CD14-positive monocyte (primary cell): ENCODE measurements at regions not wholly inside any gene's neighbourhood (a gene's known extent, or its start where the extent isn't known, plus 50 kb on each side); places are given as distances from the start of the nearest gene placed in this dataset.

Experiments
- DNase-seq, 3 donors: peaks; one replicate each; pipeline ENCODE4 v3.0.0-alpha.2; 2011 to 2022
- H2AFZ ChIP-seq: 2 replicates; pipeline ENCODE4 v1.6.0; 2012; ENCODE audit warnings: mild to moderate bottlenecking, low read depth, low read length, inconsistent platforms; ENCODE audit not compliant: insufficient read depth, poor library complexity, severe bottlenecking
- H3K27ac ChIP-seq, 2 donors: 1 replicate in 1 of 2; 2 replicates in 1 of 2; pipeline ENCODE4 v1.5.1; 2012 to 2013; ENCODE audit warnings: low read length in 2 of 2, control low read depth in 1 of 2, inconsistent platforms in 1 of 2, low read depth in 1 of 2, mild to moderate bottlenecking in 1 of 2
- H3K27me3 ChIP-seq, 2 donors: one replicate each; pipeline versions ENCODE4 v1.6.0 to v1.6.1; 2011 to 2013; ENCODE audit warnings: low read length in 2 of 2; ENCODE audit not compliant: control insufficient read depth in 2 of 2, insufficient read depth in 2 of 2
- H3K36me3 ChIP-seq, 2 donors: replicated peaks in 1 of 2; 1 replicate in 1 of 2; 2 replicates in 1 of 2; pipeline versions ENCODE4 v1.5.1 to v1.6.1; 2012 to 2013; ENCODE audit warnings: low read length in 2 of 2, control low read depth in 1 of 2, inconsistent platforms in 1 of 2, mild to moderate bottlenecking in 1 of 2; ENCODE audit not compliant: insufficient read depth in 2 of 2, control insufficient read depth in 1 of 2
- H3K4me1 ChIP-seq, 2 donors: 1 replicate in 1 of 2; 2 replicates in 1 of 2; pipeline versions ENCODE4 v1.5.1 to v1.6.1; 2012 to 2013; ENCODE audit warnings: low read length in 2 of 2, control low read depth in 1 of 2, inconsistent platforms in 1 of 2, mild to moderate bottlenecking in 1 of 2, moderate library complexity in 1 of 2; ENCODE audit not compliant: insufficient read depth in 2 of 2, control insufficient read depth in 1 of 2
- H3K4me2 ChIP-seq: replicated peaks from 2 replicates; pipeline ENCODE3; 2012; ENCODE audit warnings: low read length, moderate library complexity, mild to moderate bottlenecking; ENCODE audit not compliant: poor library complexity, severe bottlenecking; ENCODE audit errors: extremely low read depth
- H3K4me3 ChIP-seq, 3 experiments: fragments of 200-600 bp in 1 of 3; sonication (generic) in 1 of 3; replicated peaks in 1 of 3; 1 replicate in 2 of 3; 2 replicates in 1 of 3; pipeline ENCODE4 v1.5.1; 2011 to 2013; ENCODE audit warnings: low read length in 3 of 3, mild to moderate bottlenecking in 3 of 3, control low read depth in 2 of 3, low read depth in 2 of 3, inconsistent platforms in 1 of 3, moderate library complexity in 1 of 3
- H3K79me2 ChIP-seq: 2 replicates; pipeline ENCODE4 v1.6.0; 2012; ENCODE audit warnings: mild to moderate bottlenecking, control low read depth, inconsistent platforms, low read length, moderate library complexity; ENCODE audit not compliant: insufficient read depth
- H3K9ac ChIP-seq: 2 replicates; pipeline ENCODE4 v1.6.0; 2017; ENCODE audit warnings: low read length, mild to moderate bottlenecking; ENCODE audit not compliant: insufficient read depth, poor library complexity, severe bottlenecking
- H3K9me3 ChIP-seq, 2 donors: replicated peaks in 1 of 2; 1 replicate in 1 of 2; 2 replicates in 1 of 2; pipeline versions ENCODE4 v1.5.1 to v1.6.1; 2012 to 2013; ENCODE audit warnings: low read length in 2 of 2, control low read depth in 1 of 2; ENCODE audit not compliant: control insufficient read depth in 1 of 2, insufficient read depth in 1 of 2
- H4K20me1 ChIP-seq: 2 replicates; pipeline ENCODE4 v1.6.0; 2012; ENCODE audit warnings: mild to moderate bottlenecking, low read length, control low read depth, moderate library complexity; ENCODE audit not compliant: insufficient read depth
- H3K27ac Mint-ChIP-seq, 7 donors: one replicate each; pipeline ENCODE4 v1.8.0; 2020; ENCODE audit warnings: mild to moderate bottlenecking in 7 of 7, mixed read lengths in 7 of 7, moderate library complexity in 6 of 7, inconsistent platforms in 2 of 7
- H3K27me3 Mint-ChIP-seq, 3 donors: one replicate each; pipeline ENCODE4 v1.8.0; 2021 to 2022; ENCODE audit warnings: low read depth in 3 of 3, mild to moderate bottlenecking in 3 of 3, mixed read lengths in 3 of 3, moderate library complexity in 3 of 3, inconsistent platforms in 1 of 3
- H3K36me3 Mint-ChIP-seq, 2 donors: one replicate each; pipeline ENCODE4 v1.8.0; 2020; ENCODE audit warnings: mixed read lengths in 2 of 2, inconsistent platforms in 1 of 2, mild to moderate bottlenecking in 1 of 2
- H3K4me1 Mint-ChIP-seq: one replicate; pipeline ENCODE4 v1.8.0; 2020; ENCODE audit warnings: mild to moderate bottlenecking, mixed read lengths
- H3K4me3 Mint-ChIP-seq, 2 donors: one replicate each; pipeline ENCODE4 v1.8.0; 2020; ENCODE audit warnings: mild to moderate bottlenecking in 2 of 2, mixed read lengths in 2 of 2, moderate library complexity in 1 of 2
- H3K9me3 Mint-ChIP-seq, 7 donors: one replicate each; pipeline ENCODE4 v1.8.0; 2020 to 2022; ENCODE audit warnings: mixed read lengths in 7 of 7, mild to moderate bottlenecking in 6 of 7, moderate library complexity in 6 of 7, inconsistent platforms in 2 of 7
- CTCF ChIP-seq: fragments of 200-600 bp; IDR thresholded peaks from one replicate; pipeline ENCODE4 v1.8.0; 2022; ENCODE audit warnings: antibody characterized with exemption, mild to moderate bottlenecking
- WGBS: methylation state at CpG from one replicate; pipeline ENCODE4 v1.1.5; 2013; ENCODE audit warnings: missing lambda C conversion rate; ENCODE audit not compliant: insufficient coverage; 5-methylcytosine and 5-hydroxymethylcytosine counted together
- intact Hi-C, 2 donors: fragments of 100-400 bp; cut with micrococcal nuclease; formaldehyde crosslinking; loops; one replicate each; pipeline versions ENCODE4 v1.15.0 to v1.15.1; 2023

GRCh38 chr3:110583373-110583935, 488.2 kb upstream of the NECTIN3 start:
- H3K4me2 ChIP-seq = no peak overlapping the region
- no peak for TF ChIP-seq CTCF
- Mint-ChIP-seq H3K27ac (no peak overlapping the region), H3K27me3 (peaks cover 0 to 1% (median 0%) of the 10 kb centered on the region in 3 donors), H3K36me3 (no peaks in the 10 kb centered on the region), H3K4me1 (no peaks in the 10 kb centered on the region), H3K4me3 (no peak overlapping the region), H3K9me3 (peaks cover 0 to 5% (median 0%) of the 10 kb centered on the region in 7 donors)
- no peaks in the 10 kb centered on the region for H4K20me1 ChIP-seq
- H3K27ac ChIP-seq = no peak overlapping the region
- H3K4me3 ChIP-seq = no peak overlapping the region
- 100% methylated on average over 1 of the region's 3 CpGs for WGBS
- H3K79me2 ChIP-seq = no peaks in the 10 kb centered on the region
- DNase-seq = no peak
- H3K9me3 ChIP-seq = no peaks in the 10 kb centered on the region
- no peaks in the 10 kb centered on the region for H3K4me1 ChIP-seq
- H3K9ac ChIP-seq = no peak overlapping the region
- H3K36me3 ChIP-seq = no peaks in the 10 kb centered on the region
- no peak overlapping the region for H2AFZ ChIP-seq
- intact Hi-C loops = no loop called here
- no peaks in the 10 kb centered on the region for H3K27me3 ChIP-seq

- Histone ChIP-seq H2AFZ (no peak overlapping the region), H3K4me2 (no peak overlapping the region), H3K9ac (no peak overlapping the region), H3K27me3 (no peaks in the 10 kb centered on the region), H3K79me2 (no peaks in the 10 kb centered on the region), H4K20me1 (no peaks in the 10 kb centered on the region), H3K4me3 (no peak overlapping the region), H3K36me3 (no peaks in the 10 kb centered on the region), H3K27ac (no peak overlapping the region), H3K4me1 (no peaks in the 10 kb centered on the region), H3K9me3 (peaks cover 0 to 12% of the 10 kb centered on the region in 2 donors)
- no peaks in the 10 kb centered on the region for H3K36me3 Mint-ChIP-seq
- H3K4me1 Mint-ChIP-seq = no peaks in the 10 kb centered on the region
- H3K4me3 Mint-ChIP-seq = no peak overlapping the region
- intact Hi-C loops = no loop called here
- H3K9me3 Mint-ChIP-seq = peaks cover 0 to 4% (median 2%) of the 10 kb centered on the region in 7 donors
- DNase-seq = no peak
- WGBS = 60% methylated on average over 1 of the region's 3 CpGs
- H3K27ac Mint-ChIP-seq = no peak overlapping the region
- TF ChIP-seq CTCF = no peak
- no peaks in the 10 kb centered on the region for H3K27me3 Mint-ChIP-seq
Measured at GRCh38 chr3:110588906-110589305, 482.7 kb upstream of the NECTIN3 start.
